ENCODE measurements at regions not wholly inside any gene's neighbourhood (a gene's known extent, or its start where the extent isn't known, plus 50 kb on each side); places are given as distances from the start of the nearest gene placed in this dataset.

DNA sequence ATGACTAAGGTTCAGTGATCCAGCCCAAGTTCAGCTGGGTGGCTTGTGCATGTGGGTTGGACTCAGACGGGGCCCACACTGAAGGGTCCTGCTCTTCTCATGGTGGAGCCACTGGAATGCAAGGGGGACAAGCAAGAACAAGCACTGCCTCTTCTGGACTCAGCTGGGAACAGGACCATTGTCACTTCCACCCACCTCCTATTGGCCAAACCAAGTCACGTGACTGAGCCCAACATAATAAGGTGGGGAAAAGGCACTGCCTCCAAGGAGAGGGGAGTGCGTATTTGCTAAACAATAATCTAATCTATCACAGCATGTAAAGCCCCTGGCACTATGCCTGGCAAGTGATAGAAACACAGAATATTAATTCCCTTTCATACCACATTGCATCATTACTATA lies 87.1 kb downstream of the CHST1 start:
- no peaks in the 10 kb centered on the region for H3K36me3 ChIP-seq
- TF ChIP-seq, protein P1, sequence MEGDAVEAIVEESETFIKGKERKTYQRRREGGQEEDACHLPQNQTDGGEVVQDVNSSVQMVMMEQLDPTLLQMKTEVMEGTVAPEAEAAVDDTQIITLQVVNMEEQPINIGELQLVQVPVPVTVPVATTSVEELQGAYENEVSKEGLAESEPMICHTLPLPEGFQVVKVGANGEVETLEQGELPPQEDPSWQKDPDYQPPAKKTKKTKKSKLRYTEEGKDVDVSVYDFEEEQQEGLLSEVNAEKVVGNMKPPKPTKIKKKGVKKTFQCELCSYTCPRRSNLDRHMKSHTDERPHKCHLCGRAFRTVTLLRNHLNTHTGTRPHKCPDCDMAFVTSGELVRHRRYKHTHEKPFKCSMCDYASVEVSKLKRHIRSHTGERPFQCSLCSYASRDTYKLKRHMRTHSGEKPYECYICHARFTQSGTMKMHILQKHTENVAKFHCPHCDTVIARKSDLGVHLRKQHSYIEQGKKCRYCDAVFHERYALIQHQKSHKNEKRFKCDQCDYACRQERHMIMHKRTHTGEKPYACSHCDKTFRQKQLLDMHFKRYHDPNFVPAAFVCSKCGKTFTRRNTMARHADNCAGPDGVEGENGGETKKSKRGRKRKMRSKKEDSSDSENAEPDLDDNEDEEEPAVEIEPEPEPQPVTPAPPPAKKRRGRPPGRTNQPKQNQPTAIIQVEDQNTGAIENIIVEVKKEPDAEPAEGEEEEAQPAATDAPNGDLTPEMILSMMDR (IDR thresholded peaks at IDR 0.05): no peak
- TF ChIP-seq EP300 (IDR thresholded peaks at IDR 0.05; ENCODE audit: low read depth): no peak
- no peak for TF ChIP-seq POLR2AphosphoS5 (IDR thresholded peaks at IDR 0.05)
- TF ChIP-seq POLR2A (IDR thresholded peaks at IDR 0.05): no peak
- in situ Hi-C loops (cut with MboI; ENCODE audit: low pct_ligation_motif_present in 1 of 4, low pct_unique_long_range_greater_than_20kb in 1 of 4, low sequenced_read_pairs in 3 of 4): no loop called here
- 67 to 68% methylated on average over 1 to 3 of the region's 3 CpGs for WGBS, 2 donors (ENCODE audit: low coverage in 1 of 2)
- H3K4me3 ChIP-seq: no peak overlapping the region
- no peak overlapping the region for H3K27ac ChIP-seq
- intact Hi-C loops (cut with DNase I; ENCODE audit: low total_unique reads): no loop called here
- no peaks in the 10 kb centered on the region for H3K9me3 ChIP-seq
- H3K4me1 ChIP-seq: no peaks in the 10 kb centered on the region
- DNase-seq: no peak
- peaks cover 10% of the 10 kb centered on the region for H3K27me3 ChIP-seq

DNA sequence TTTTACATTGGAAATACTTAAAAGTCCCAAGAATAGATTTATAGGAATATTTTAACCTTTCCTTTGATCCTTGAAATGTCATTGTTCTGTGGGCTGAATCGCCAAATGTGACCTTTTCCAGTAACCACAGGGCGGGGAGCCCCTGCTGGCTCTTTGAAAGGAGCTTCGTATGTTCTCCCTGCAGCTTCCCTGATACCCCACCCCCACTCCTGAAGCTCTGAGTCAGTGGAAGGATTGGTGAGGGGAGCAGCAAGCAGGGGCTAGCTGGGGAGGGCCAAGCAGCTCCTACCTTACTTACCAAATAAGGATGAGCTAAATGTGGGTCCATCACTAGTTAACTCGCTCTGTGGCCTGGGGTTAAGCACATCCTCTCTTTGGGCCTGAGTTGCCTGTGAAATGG lies 87.7 kb downstream of the CHST1 start:
- in situ Hi-C loops (cut with MboI; ENCODE audit: low pct_ligation_motif_present in 1 of 4, low pct_unique_long_range_greater_than_20kb in 1 of 4, low sequenced_read_pairs in 3 of 4): no loop called here
- Histone ChIP-seq H3K4me1 (no peaks in the 10 kb centered on the region), H3K27me3 (peaks cover 10% of the 10 kb centered on the region)

DNA sequence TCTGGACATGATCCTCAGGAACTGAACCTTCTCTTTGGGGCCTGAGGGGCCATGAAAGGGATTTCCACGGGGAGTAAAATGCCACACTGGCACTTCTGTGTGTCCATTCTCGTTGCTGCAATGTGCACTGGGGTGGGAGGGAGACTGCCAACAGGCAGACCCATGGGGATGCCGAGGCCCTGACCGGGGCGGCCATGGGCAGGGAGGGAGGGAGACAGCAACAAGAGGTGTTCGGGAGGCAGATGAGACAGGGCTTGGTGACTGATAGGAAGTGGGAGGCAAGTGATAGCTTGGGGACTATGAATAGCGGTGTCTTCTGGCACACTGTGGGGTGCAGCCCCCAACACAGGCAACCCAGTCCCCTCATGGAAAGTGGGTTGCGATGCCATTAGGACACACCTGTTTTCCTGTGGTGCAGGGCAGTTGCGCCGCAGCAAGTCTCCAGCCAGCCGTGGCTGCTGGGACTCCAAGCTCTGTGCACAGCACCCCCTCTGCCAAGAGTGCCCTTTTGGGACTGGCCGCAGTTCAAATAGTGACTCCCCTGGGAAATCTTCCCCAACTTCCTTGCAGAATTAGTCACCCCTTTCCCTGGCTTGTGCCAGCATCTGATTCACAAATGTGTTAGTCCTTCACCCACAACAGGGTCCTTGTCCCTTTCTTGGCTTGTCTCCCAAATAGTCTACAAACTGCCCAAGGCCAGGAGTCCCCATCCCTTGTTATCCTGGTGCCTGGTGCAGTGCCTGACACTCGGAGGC lies 88.8 kb downstream of the CHST1 start:
- DNase-seq: no peak
- H3K27me3 ChIP-seq: peaks cover 10% of the 10 kb centered on the region
- no peak overlapping the region for H3K4me3 ChIP-seq
- H3K9me3 ChIP-seq: no peaks in the 10 kb centered on the region
- 56 to 72% methylated on average over 5 to 13 of the region's 13 CpGs for WGBS, 2 donors (ENCODE audit: low coverage in 1 of 2)
- TF ChIP-seq EP300 (IDR thresholded peaks at IDR 0.05; ENCODE audit: low read depth): no peak
- TF ChIP-seq POLR2A (IDR thresholded peaks at IDR 0.05): no peak
- TF ChIP-seq, protein P1 (IDR thresholded peaks at IDR 0.05): no peak
- no peak for TF ChIP-seq POLR2AphosphoS5 (IDR thresholded peaks at IDR 0.05)
- H3K36me3 ChIP-seq: no peaks in the 10 kb centered on the region
- intact Hi-C loops (cut with DNase I; ENCODE audit: low total_unique reads) (no loop called here), in situ Hi-C loops (cut with MboI; ENCODE audit: low pct_ligation_motif_present in 1 of 4, low pct_unique_long_range_greater_than_20kb in 1 of 4, low sequenced_read_pairs in 3 of 4) (no loop called here)
- no peaks in the 10 kb centered on the region for H3K4me1 ChIP-seq
- H3K27ac ChIP-seq: no peak overlapping the region

More for the DNA sequence above, 87.7 kb downstream of the CHST1 start:
- Histone ChIP-seq H3K36me3 (no peaks in the 10 kb centered on the region), H3K27ac (no peak overlapping the region), H3K4me3 (no peak overlapping the region), H3K9me3 (no peaks in the 10 kb centered on the region)
- TF ChIP-seq EP300 (IDR thresholded peaks at IDR 0.05; ENCODE audit: low read depth): no peak
- TF ChIP-seq POLR2A (IDR thresholded peaks at IDR 0.05): no peak
- TF ChIP-seq POLR2AphosphoS5 (IDR thresholded peaks at IDR 0.05): no peak
- TF ChIP-seq, protein P1 (IDR thresholded peaks at IDR 0.05): no peak
- 24 to 29% methylated on average over 2 to 4 of the region's 4 CpGs for WGBS, 2 donors (ENCODE audit: low coverage in 1 of 2)
- intact Hi-C loops (cut with DNase I; ENCODE audit: low total_unique reads): no loop called here
- no peak for DNase-seq

DNA sequence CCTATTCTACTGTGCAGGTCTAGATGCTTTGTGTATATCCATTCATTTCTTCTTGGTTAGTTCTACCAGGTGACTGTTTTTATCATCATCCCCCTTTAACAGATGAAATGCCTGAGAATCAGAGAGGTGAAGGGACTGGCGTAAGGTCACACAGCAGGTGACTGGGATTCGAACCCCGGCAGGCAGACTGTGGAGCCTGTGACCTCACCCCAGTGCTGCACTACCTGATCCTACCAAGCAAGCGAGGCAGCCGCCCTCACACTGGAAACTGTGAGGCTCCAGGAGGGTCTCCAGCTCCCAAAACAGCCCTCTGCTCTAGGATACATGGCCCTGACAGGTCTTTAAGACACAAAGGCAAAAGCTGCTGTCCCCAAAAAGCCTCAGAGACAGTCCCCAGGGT lies 91.7 kb downstream of the CHST1 start:
- TF ChIP-seq, protein P1 (IDR thresholded peaks at IDR 0.05): no peak
- TF ChIP-seq EP300 (IDR thresholded peaks at IDR 0.05; ENCODE audit: low read depth): no peak
- TF ChIP-seq POLR2A (IDR thresholded peaks at IDR 0.05): no peak
- TF ChIP-seq POLR2AphosphoS5 (IDR thresholded peaks at IDR 0.05): no peak
- H3K4me1 ChIP-seq: no peaks in the 10 kb centered on the region
- peaks cover 10% of the 10 kb centered on the region for H3K27me3 ChIP-seq
- in situ Hi-C loops (cut with MboI; ENCODE audit: low pct_ligation_motif_present in 1 of 4, low pct_unique_long_range_greater_than_20kb in 1 of 4, low sequenced_read_pairs in 3 of 4) (no loop called here), intact Hi-C loops (cut with DNase I; ENCODE audit: low total_unique reads) (no loop called here)
- no peak overlapping the region for H3K27ac ChIP-seq
- WGBS, 2 donors (ENCODE audit: low coverage in 1 of 2): 74% methylated on average over 5 of the region's 5 CpGs; no CpG with 5 or more reads in 1 of the 2 donors
- no peaks in the 10 kb centered on the region for H3K36me3 ChIP-seq
- H3K9me3 ChIP-seq: no peaks in the 10 kb centered on the region
- DNase-seq: no peak
- no peak overlapping the region for H3K4me3 ChIP-seq
